GM13976 (cell line): ENCODE measurements at regions not wholly inside any gene's neighbourhood (a gene's known extent, or its start where the extent isn't known, plus 50 kb on each side); places are given as distances from the start of the nearest gene placed in this dataset.

Experiments
- DNase-seq: peaks from one replicate; pipeline ENCODE4 v3.0.0; 2012; ENCODE audit warnings: low spot score
- CTCF ChIP-seq: IDR thresholded peaks from 2 replicates; pipeline ENCODE4 v1.5.1; 2012; ENCODE audit warnings: borderline replicate concordance, mild to moderate bottlenecking; ENCODE audit not compliant: insufficient read depth; ENCODE audit errors: extremely low read depth, missing control alignments, control extremely low read depth
- in situ Hi-C: fragments of 300-500 bp; cut with MboI; formaldehyde crosslinking; loops from one replicate; pipeline ENCODE4 v1.12.0; 2022; ENCODE audit warnings: low sequenced_read_pairs, mixed read lengths, inconsistent platforms; ENCODE audit not compliant: unreplicated experiment

GRCh38 chr7:91691865-91692264, 188.6 kb downstream of the MTERF1 start:
- in situ Hi-C loops: no loop called here
- no peak for TF ChIP-seq CTCF
- no peak for DNase-seq

GRCh38 chr7:91692800-91693199, 187.7 kb downstream of the MTERF1 start:
- in situ Hi-C loops: no loop called here
- DNase-seq: no peak
- TF ChIP-seq CTCF: no peak

GRCh38 chr7:91694351-91694841, 186.1 kb downstream of the MTERF1 start:
- no peak for TF ChIP-seq CTCF
- in situ Hi-C loops: no loop called here
- DNase-seq: no peak

- DNase-seq: no peak
These were observed 169.6 kb downstream of the MTERF1 start for GRCh38 chr7:91710881-91711280.

GRCh38 chr7:91713669-91714068, 166.8 kb downstream of the MTERF1 start:
- in situ Hi-C loops: no loop called here
- TF ChIP-seq CTCF: no peak
- no peak for DNase-seq

More at GRCh38 chr7:91710881-91711280, 169.6 kb downstream of the MTERF1 start:
- in situ Hi-C loops: no loop called here
- TF ChIP-seq CTCF: no peak

GRCh38 chr7:91717681-91718470, 162.6 kb downstream of the MTERF1 start:
- in situ Hi-C loops: no loop called here
- TF ChIP-seq CTCF: no peak
- no peak for DNase-seq
